ENCODE measurements at regions not wholly inside any gene's neighbourhood (a gene's known extent, or its start where the extent isn't known, plus 50 kb on each side); places are given as distances from the start of the nearest gene placed in this dataset.

GRCh38 chr11:69957849-69958248, 120.3 kb upstream of the ANO1 start:
- TF ChIP-seq CTCF (IDR thresholded peaks at IDR 0.05) (no peak), POLR2A (IDR thresholded peaks at IDR 0.05) (no peak)
